DOHH2 (cell line): ENCODE measurements at regions not wholly inside any gene's neighbourhood (a gene's known extent, or its start where the extent isn't known, plus 50 kb on each side); places are given as distances from the start of the nearest gene placed in this dataset.

ENCODE experiments used
- H3F3A ChIP-seq: fragments of 200-600 bp; sonication (generic), shearing (Covaris generic); 2 replicates; pipeline ENCODE4 v1.6.0; 2016; ENCODE audit warnings: antibody characterized with exemption, mild to moderate bottlenecking; ENCODE audit not compliant: control insufficient read depth, insufficient read depth
- H3K27ac ChIP-seq: fragments of 200-600 bp; sonication (generic); 2 replicates; pipeline ENCODE4 v1.5.1; 2014; ENCODE audit warnings: low read depth, mild to moderate bottlenecking, low read length, moderate library complexity
- H3K27me3 ChIP-seq: fragments of 200-600 bp; sonication (generic); 2 replicates; pipeline ENCODE4 v1.6.1; 2014; ENCODE audit warnings: mild to moderate bottlenecking, low read length, mixed read lengths; ENCODE audit not compliant: control insufficient read depth
- H3K36me3 ChIP-seq: fragments of 200-600 bp; sonication (generic); 2 replicates; pipeline ENCODE4 v1.6.1; 2014; ENCODE audit warnings: mild to moderate bottlenecking, low read length, moderate library complexity, mixed read lengths; ENCODE audit not compliant: control insufficient read depth
- H3K4me1 ChIP-seq: fragments of 200-600 bp; sonication (generic); 2 replicates; pipeline ENCODE4 v1.6.1; 2014; ENCODE audit warnings: mild to moderate bottlenecking, low read length, mixed read lengths; ENCODE audit not compliant: control insufficient read depth
- H3K4me2 ChIP-seq: fragments of 200-600 bp; sonication (generic); 2 replicates; pipeline ENCODE4 v1.6.0; 2014; ENCODE audit warnings: mild to moderate bottlenecking, low read length, moderate library complexity
- H3K4me3 ChIP-seq: fragments of 200-600 bp; sonication (generic); 2 replicates; pipeline ENCODE4 v1.5.1; 2014; ENCODE audit warnings: mild to moderate bottlenecking, low read length, mixed read lengths
- H3K79me2 ChIP-seq: fragments of 200-600 bp; sonication (generic); 2 replicates; pipeline ENCODE4 v1.6.1; 2014; ENCODE audit warnings: mild to moderate bottlenecking, low read length, mixed read lengths; ENCODE audit not compliant: control insufficient read depth
- H3K9me2 ChIP-seq: fragments of 200-600 bp; sonication (generic); replicated peaks from 2 replicates; pipeline ENCODE4 v1.6.1; 2014; ENCODE audit warnings: mild to moderate bottlenecking, low read length, mixed read lengths; ENCODE audit not compliant: control insufficient read depth
- H3K9me3 ChIP-seq: fragments of 200-600 bp; sonication (generic); 2 replicates; pipeline ENCODE4 v1.6.1; 2014; ENCODE audit warnings: antibody characterized with exemption, low read length, mixed read lengths; ENCODE audit not compliant: control insufficient read depth, insufficient read depth
- H4K20me1 ChIP-seq: fragments of 200-600 bp; sonication (generic); 2 replicates; pipeline ENCODE4 v1.6.0; 2014; ENCODE audit warnings: low read depth, mild to moderate bottlenecking, antibody characterized with exemption, low read length, moderate library complexity; ENCODE audit not compliant: control insufficient read depth, insufficient read depth
- EZH2phosphoT487 ChIP-seq: fragments of 200-600 bp; sonication (generic); IDR thresholded peaks from 2 replicates; pipeline ENCODE4 v1.6.1; 2017; ENCODE audit warnings: borderline replicate concordance, mild to moderate bottlenecking, antibody characterized with exemption, low read length, moderate library complexity, mixed read lengths
- TF ChIP-seq, protein P1 (sequence below): fragments of 200-600 bp; sonication (generic); IDR thresholded peaks from one replicate; pipeline ENCODE4 v1.5.1; 2014; ENCODE audit warnings: antibody characterized with exemption, mild to moderate bottlenecking, low read depth, low read length; ENCODE audit not compliant: poor library complexity, severe bottlenecking

- Histone ChIP-seq H3K27me3 (no peaks in the 10 kb centered on the region), H3K4me2 (no peak overlapping the region), H3K4me1 (no peaks in the 10 kb centered on the region), H3K36me3 (no peaks in the 10 kb centered on the region), H3K27ac (no peak overlapping the region), H3F3A (no peaks in the 10 kb centered on the region), H3K9me2 (no peaks in the 10 kb centered on the region), H3K79me2 (no peaks in the 10 kb centered on the region), H3K9me3 (no peaks in the 10 kb centered on the region), H4K20me1 (no peaks in the 10 kb centered on the region), H3K4me3 (no peak overlapping the region)
- TF ChIP-seq, protein P1, sequence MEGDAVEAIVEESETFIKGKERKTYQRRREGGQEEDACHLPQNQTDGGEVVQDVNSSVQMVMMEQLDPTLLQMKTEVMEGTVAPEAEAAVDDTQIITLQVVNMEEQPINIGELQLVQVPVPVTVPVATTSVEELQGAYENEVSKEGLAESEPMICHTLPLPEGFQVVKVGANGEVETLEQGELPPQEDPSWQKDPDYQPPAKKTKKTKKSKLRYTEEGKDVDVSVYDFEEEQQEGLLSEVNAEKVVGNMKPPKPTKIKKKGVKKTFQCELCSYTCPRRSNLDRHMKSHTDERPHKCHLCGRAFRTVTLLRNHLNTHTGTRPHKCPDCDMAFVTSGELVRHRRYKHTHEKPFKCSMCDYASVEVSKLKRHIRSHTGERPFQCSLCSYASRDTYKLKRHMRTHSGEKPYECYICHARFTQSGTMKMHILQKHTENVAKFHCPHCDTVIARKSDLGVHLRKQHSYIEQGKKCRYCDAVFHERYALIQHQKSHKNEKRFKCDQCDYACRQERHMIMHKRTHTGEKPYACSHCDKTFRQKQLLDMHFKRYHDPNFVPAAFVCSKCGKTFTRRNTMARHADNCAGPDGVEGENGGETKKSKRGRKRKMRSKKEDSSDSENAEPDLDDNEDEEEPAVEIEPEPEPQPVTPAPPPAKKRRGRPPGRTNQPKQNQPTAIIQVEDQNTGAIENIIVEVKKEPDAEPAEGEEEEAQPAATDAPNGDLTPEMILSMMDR = no peak
- TF ChIP-seq EZH2phosphoT487 = no peak
Measured at GRCh38 chr1:69103213-69103612, 464.5 kb upstream of the LRRC7 start.

DNA sequence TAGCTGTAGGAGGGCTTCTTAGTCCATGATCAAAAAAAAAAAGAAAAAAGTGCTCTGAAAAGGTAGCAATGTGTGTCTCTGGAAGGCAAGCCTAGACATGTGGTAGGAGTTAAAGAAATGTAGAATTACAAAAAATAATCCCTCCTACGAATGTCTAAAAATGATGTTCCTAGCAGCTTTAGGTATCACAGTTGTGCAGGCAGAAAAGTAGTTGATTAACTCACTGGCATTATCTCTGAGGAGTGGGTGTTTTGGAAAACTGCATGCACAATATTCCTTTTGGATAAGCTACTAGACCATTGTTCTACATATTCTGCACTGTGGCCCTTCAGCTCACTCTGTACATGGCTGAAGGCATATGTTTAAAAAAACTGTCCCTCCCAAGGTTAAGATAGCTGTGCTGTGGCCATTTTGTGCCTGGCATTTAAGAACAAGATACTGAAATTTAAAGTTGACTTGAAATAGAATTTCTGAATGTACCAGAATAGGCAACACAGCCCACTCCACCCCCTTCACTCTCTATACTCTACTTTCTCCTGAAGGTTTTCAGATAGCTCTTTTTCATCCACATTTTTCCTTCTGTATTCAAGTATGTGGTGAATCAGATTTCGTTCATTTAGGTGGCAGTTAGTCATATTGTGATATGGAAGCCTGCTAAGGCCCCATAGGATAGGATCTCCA is 463.9 kb upstream of the LRRC7 start:
- no peak overlapping the region for H3K27ac ChIP-seq
- no peaks in the 10 kb centered on the region for H4K20me1 ChIP-seq
- H3K9me2 ChIP-seq = no peaks in the 10 kb centered on the region
- H3K4me3 ChIP-seq = no peak overlapping the region
- no peaks in the 10 kb centered on the region for H3K27me3 ChIP-seq
- H3F3A ChIP-seq = no peaks in the 10 kb centered on the region
- no peaks in the 10 kb centered on the region for H3K9me3 ChIP-seq
- no peak for TF ChIP-seq EZH2phosphoT487
- TF ChIP-seq, protein P1 = no peak
- no peaks in the 10 kb centered on the region for H3K79me2 ChIP-seq
- H3K4me2 ChIP-seq = no peak overlapping the region
- H3K4me1 ChIP-seq = no peaks in the 10 kb centered on the region
- no peaks in the 10 kb centered on the region for H3K36me3 ChIP-seq

DNA sequence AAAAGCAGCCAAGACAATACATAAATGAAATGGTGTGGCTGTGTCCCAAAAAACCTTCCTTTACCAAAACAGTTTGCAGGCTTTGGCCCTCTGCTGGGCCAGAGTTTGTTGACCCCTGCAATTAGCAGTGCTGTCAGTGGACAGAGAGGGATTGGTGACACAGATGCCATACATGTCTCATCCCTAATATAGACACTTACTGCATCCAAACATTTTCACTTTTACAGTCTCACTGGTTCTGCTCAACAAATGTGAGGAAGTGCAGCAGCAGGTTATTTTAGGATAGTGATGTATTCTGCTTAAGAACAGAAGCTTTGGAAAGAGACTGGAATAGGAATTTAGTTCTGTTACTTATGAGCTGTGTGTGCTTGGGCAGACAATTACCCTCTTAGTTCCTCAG is 462.8 kb upstream of the LRRC7 start:
- Histone ChIP-seq H3K27ac (no peak overlapping the region), H3K9me3 (no peaks in the 10 kb centered on the region), H3F3A (no peaks in the 10 kb centered on the region), H3K4me3 (no peak overlapping the region), H3K27me3 (no peaks in the 10 kb centered on the region), H3K79me2 (no peaks in the 10 kb centered on the region), H3K4me1 (no peaks in the 10 kb centered on the region), H3K9me2 (no peaks in the 10 kb centered on the region), H3K4me2 (no peak overlapping the region), H4K20me1 (no peaks in the 10 kb centered on the region), H3K36me3 (no peaks in the 10 kb centered on the region)
- TF ChIP-seq, protein P1 = no peak
- TF ChIP-seq EZH2phosphoT487 = no peak
